HL-60 (cell line): ENCODE measurements at regions not wholly inside any gene's neighbourhood (a gene's known extent, or its start where the extent isn't known, plus 50 kb on each side); places are given as distances from the start of the nearest gene placed in this dataset.

Source experiments
- DNase-seq, 2 experiments: peaks; one replicate each; pipeline ENCODE4 v3.0.0-alpha.2; 2010 to 2020; ENCODE audit warnings: low read depth in 1 of 2, low spot score in 1 of 2
- H3K27ac ChIP-seq: fragments of 250-450 bp; sonication (Bioruptor Pico); replicated peaks from 2 replicates; pipeline ENCODE4 v1.5.1; 2020; ENCODE audit warnings: mild to moderate bottlenecking, moderate library complexity
- H3K27me3 ChIP-seq: fragments of 250-450 bp; sonication (Bioruptor Pico); 2 replicates; pipeline ENCODE4 v1.5.1; 2021; ENCODE audit warnings: mild to moderate bottlenecking, moderate library complexity; ENCODE audit not compliant: insufficient read depth, poor library complexity, severe bottlenecking
- H3K4me3 ChIP-seq: replicated peaks from 2 replicates; pipeline ENCODE4 v1.5.1; 2011; ENCODE audit warnings: mild to moderate bottlenecking, control low read depth, low read length; ENCODE audit not compliant: insufficient read depth
- CTCF ChIP-seq: IDR thresholded peaks from one replicate; pipeline ENCODE4 v1.5.1; 2011; ENCODE audit warnings: low read length, control low read depth, inconsistent platforms; ENCODE audit not compliant: insufficient read depth
- GABPA ChIP-seq: IDR thresholded peaks from 2 replicates; pipeline ENCODE4 v1.6.1; 2012; ENCODE audit warnings: low read depth
- POLR2AphosphoS5 ChIP-seq: IDR thresholded peaks from 2 replicates; pipeline ENCODE4 v1.6.1; 2012; ENCODE audit warnings: low read depth
- REST ChIP-seq: IDR thresholded peaks from 2 replicates; pipeline ENCODE4 v1.6.1; 2012; ENCODE audit warnings: low read depth; ENCODE audit not compliant: insufficient replicate concordance
- SPI1 ChIP-seq: IDR thresholded peaks from 2 replicates; pipeline ENCODE4 v1.6.1; 2012; ENCODE audit warnings: low read depth, mild to moderate bottlenecking, borderline replicate concordance

GRCh38 chr1:4129693-4130092, 229.6 kb upstream of the C1orf174 start:
- Histone ChIP-seq H3K27me3 (no peaks in the 10 kb centered on the region), H3K27ac (no peak overlapping the region), H3K4me3 (no peak overlapping the region)
- TF ChIP-seq REST: no peak
- no peak for TF ChIP-seq GABPA
- TF ChIP-seq CTCF: no peak
- no peak for TF ChIP-seq SPI1
- TF ChIP-seq POLR2AphosphoS5: no peak
- no peak for DNase-seq

GRCh38 chr1:4130096-4130495, 230.0 kb upstream of the C1orf174 start:
- no peak for DNase-seq

GRCh38 chr1:4131734-4132133, 231.7 kb upstream of the C1orf174 start:
- H3K27ac ChIP-seq: no peak overlapping the region
- H3K27me3 ChIP-seq: no peaks in the 10 kb centered on the region
- TF ChIP-seq CTCF: no peak
- no peak for TF ChIP-seq REST
- TF ChIP-seq SPI1: no peak
- TF ChIP-seq GABPA: no peak
- no peak for TF ChIP-seq POLR2AphosphoS5
- H3K4me3 ChIP-seq: no peak overlapping the region
- DNase-seq: no peak

More at GRCh38 chr1:4130096-4130495, 230.0 kb upstream of the C1orf174 start:
- no peaks in the 10 kb centered on the region for H3K27me3 ChIP-seq
- no peak overlapping the region for H3K27ac ChIP-seq
- H3K4me3 ChIP-seq: no peak overlapping the region
- TF ChIP-seq SPI1: no peak

GRCh38 chr1:4132352-4133296, 232.6 kb upstream of the C1orf174 start:
- Histone ChIP-seq H3K27me3 (no peaks in the 10 kb centered on the region), H3K4me3 (no peak overlapping the region), H3K27ac (no peak overlapping the region)
- no peak for DNase-seq
- TF ChIP-seq CTCF: no peak
- TF ChIP-seq POLR2AphosphoS5: no peak
- no peak for TF ChIP-seq SPI1
- no peak for TF ChIP-seq GABPA
- no peak for TF ChIP-seq REST
